Testis (tissue), 2 donors: ENCODE measurements at regions not wholly inside any gene's neighbourhood (a gene's known extent, or its start where the extent isn't known, plus 50 kb on each side); places are given as distances from the start of the nearest gene placed in this dataset.

Experiments
- POLR2A ChIP-seq: fragments of 450-650 bp; IDR thresholded peaks from one replicate; pipeline ENCODE4 v1.6.1; 2017; ENCODE audit warnings: antibody characterized with exemption, mild to moderate bottlenecking, moderate library complexity
- TF ChIP-seq, protein P1 (sequence below), 3 experiments: fragments of 450-650 bp in 2 of 3; fragments of 200-600 bp in 1 of 3; sonication (generic) in 1 of 3; IDR thresholded peaks; one replicate each; pipeline ENCODE4 v1.5.1; 2016 to 2019; ENCODE audit warnings: antibody characterized with exemption in 3 of 3, mild to moderate bottlenecking in 2 of 3, moderate library complexity in 1 of 3

DNA sequence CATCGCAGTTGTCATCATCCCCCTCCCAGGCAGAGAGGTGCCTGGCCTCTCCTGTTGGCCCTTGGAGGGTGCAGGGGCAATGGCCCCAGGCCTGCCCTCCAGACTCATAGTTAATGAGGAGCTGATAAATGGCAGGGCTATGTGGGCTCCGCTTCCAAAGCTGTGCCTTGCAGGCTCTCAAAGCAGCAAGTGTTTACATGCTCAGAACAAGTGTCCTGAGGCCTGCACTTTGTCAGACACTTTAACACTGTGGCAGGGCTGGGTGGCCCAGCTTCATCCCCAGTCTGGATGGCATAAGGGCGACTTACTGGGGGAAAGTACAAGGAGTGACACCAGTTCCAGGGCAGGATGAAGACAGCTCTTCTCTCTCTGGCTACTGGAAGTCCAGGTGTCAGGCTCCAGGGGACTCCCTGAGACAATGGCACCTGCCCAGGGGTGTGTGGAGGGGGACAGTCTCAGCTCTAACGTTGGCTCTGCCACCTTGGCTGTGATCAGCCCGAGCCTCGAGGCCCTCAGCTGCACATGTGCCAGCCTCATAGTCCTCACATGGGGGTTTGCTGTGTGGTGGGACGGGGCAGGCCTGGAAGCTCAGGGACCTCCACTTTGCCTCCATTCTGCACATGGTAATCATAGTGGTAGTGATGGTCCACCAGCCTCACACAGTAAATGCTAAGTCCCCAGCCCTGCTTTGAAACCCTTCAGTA, 153.4 kb downstream of the BARX1 start:
- TF ChIP-seq, protein P1, sequence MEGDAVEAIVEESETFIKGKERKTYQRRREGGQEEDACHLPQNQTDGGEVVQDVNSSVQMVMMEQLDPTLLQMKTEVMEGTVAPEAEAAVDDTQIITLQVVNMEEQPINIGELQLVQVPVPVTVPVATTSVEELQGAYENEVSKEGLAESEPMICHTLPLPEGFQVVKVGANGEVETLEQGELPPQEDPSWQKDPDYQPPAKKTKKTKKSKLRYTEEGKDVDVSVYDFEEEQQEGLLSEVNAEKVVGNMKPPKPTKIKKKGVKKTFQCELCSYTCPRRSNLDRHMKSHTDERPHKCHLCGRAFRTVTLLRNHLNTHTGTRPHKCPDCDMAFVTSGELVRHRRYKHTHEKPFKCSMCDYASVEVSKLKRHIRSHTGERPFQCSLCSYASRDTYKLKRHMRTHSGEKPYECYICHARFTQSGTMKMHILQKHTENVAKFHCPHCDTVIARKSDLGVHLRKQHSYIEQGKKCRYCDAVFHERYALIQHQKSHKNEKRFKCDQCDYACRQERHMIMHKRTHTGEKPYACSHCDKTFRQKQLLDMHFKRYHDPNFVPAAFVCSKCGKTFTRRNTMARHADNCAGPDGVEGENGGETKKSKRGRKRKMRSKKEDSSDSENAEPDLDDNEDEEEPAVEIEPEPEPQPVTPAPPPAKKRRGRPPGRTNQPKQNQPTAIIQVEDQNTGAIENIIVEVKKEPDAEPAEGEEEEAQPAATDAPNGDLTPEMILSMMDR (IDR thresholded peaks at IDR 0.05): no peak
- TF ChIP-seq POLR2A: no peak
